DND-41 (cell line): ENCODE measurements at regions not wholly inside any gene's neighbourhood (a gene's known extent, or its start where the extent isn't known, plus 50 kb on each side); places are given as distances from the start of the nearest gene placed in this dataset.

Source experiments
- CTCF ChIP-seq: IDR thresholded peaks from 2 replicates; pipeline ENCODE4 v1.5.1; 2012; ENCODE audit warnings: borderline replicate concordance, low read length, moderate library complexity, mild to moderate bottlenecking; ENCODE audit not compliant: poor library complexity, severe bottlenecking; ENCODE audit errors: extremely low read depth
- EZH2 ChIP-seq: IDR thresholded peaks from 3 replicates; pipeline ENCODE4 v1.6.1; 2012; ENCODE audit warnings: borderline replicate concordance, low read depth, mild to moderate bottlenecking, moderate library complexity, low read length, inconsistent platforms; ENCODE audit not compliant: severe bottlenecking

GRCh38 chr7:79590916-79591623 lies 137.6 kb upstream of the MAGI2 start:
- TF ChIP-seq CTCF: no peak
- TF ChIP-seq EZH2: no peak
